ENCODE measurements at regions not wholly inside any gene's neighbourhood (a gene's known extent, or its start where the extent isn't known, plus 50 kb on each side); places are given as distances from the start of the nearest gene placed in this dataset.

DNA sequence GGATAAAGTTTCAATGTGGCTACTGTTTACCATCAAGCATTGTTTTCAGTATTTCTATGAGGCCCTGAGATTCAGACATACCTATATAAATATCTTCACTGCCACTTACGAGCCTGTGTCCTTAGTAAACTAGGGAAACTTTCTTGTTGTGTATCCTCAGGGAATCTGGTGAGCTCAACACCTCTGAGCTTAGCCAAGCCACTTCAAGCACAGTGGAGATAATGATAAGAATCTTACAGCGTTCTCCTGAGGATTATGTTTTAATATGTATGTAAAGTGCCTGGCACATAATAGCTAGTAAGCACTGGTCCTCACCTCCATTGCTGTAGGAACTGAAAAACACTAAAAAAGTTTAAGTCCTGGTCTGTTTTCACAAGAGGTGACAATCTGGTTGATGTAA lies 268.3 kb downstream of the SKIDA1 start:
- TF ChIP-seq, protein P1, sequence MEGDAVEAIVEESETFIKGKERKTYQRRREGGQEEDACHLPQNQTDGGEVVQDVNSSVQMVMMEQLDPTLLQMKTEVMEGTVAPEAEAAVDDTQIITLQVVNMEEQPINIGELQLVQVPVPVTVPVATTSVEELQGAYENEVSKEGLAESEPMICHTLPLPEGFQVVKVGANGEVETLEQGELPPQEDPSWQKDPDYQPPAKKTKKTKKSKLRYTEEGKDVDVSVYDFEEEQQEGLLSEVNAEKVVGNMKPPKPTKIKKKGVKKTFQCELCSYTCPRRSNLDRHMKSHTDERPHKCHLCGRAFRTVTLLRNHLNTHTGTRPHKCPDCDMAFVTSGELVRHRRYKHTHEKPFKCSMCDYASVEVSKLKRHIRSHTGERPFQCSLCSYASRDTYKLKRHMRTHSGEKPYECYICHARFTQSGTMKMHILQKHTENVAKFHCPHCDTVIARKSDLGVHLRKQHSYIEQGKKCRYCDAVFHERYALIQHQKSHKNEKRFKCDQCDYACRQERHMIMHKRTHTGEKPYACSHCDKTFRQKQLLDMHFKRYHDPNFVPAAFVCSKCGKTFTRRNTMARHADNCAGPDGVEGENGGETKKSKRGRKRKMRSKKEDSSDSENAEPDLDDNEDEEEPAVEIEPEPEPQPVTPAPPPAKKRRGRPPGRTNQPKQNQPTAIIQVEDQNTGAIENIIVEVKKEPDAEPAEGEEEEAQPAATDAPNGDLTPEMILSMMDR (IDR thresholded peaks at IDR 0.05) = no peak
- no peak for TF ChIP-seq ZFX (IDR thresholded peaks at IDR 0.05; ENCODE audit: borderline replicate concordance)
